HEK293 (cell line): ENCODE measurements at regions not wholly inside any gene's neighbourhood (a gene's known extent, or its start where the extent isn't known, plus 50 kb on each side); places are given as distances from the start of the nearest gene placed in this dataset.
"Not testable (repeated sequence)": the region's sequence is repeated elsewhere in the genome, so short reads cannot be mapped to it uniquely, and the experiment has no call there.

Experiments used
- CTCF ChIA-PET: fragments of 350-600 bp; formaldehyde crosslinking; extraction: SDS; loops from one replicate; lab custom pipeline; 2021; ENCODE audit warnings: antibody characterized with exemption; lab: Yijun Ruan, JAX
- POLR2A ChIA-PET: fragments of 300-600 bp; formaldehyde crosslinking; extraction: SDS; loops from one replicate; lab custom pipeline; 2020; ENCODE audit warnings: antibody characterized with exemption, inconsistent platforms; lab: Yijun Ruan, JAX
- H3K27ac ChIP-seq: fragments of 200-500 bp; sonication (Bioruptor generic); 2 replicates; pipeline ENCODE4 v1.5.1; 2014; ENCODE audit warnings: low read depth, low read length, control low read depth, inconsistent platforms; ENCODE audit errors: extremely low read depth
- H3K36me3 ChIP-seq, 2 experiments: fragments of 200-500 bp in 1 of 2; sonication (Bioruptor generic) in 1 of 2; 1 replicate in 1 of 2; 2 replicates in 1 of 2; pipeline ENCODE4 v1.5.1; 2014 to 2017; ENCODE audit warnings: inconsistent platforms in 2 of 2, low read length in 2 of 2; ENCODE audit not compliant: control insufficient read depth in 2 of 2, insufficient read depth in 1 of 2
- H3K4me1 ChIP-seq: fragments of 200-500 bp; sonication (Bioruptor generic); 2 replicates; pipeline ENCODE4 v1.5.1; 2014; ENCODE audit warnings: mild to moderate bottlenecking, low read length, inconsistent platforms; ENCODE audit not compliant: control insufficient read depth, insufficient read depth
- H3K4me3 ChIP-seq: 2 replicates; pipeline ENCODE4 v1.5.1; 2011; ENCODE audit warnings: low read depth, mild to moderate bottlenecking, control low read depth, low read length, moderate library complexity
- H3K9me3 ChIP-seq: fragments of 200-500 bp; sonication (Bioruptor generic); 2 replicates; pipeline ENCODE4 v1.5.1; 2014; ENCODE audit warnings: low read depth, low read length, inconsistent platforms; ENCODE audit not compliant: control insufficient read depth, insufficient read depth
- KLF16 ChIP-seq: fragments of 450-650 bp; formaldehyde crosslinking; IDR thresholded peaks from 2 replicates; pipeline ENCODE4 v1.5.1; 2017; ENCODE audit warnings: missing biosample characterization, missing genetic modification characterization
- TCF7L2 ChIP-seq: IDR thresholded peaks from 2 replicates; pipeline ENCODE4 v1.6.1; 2011; ENCODE audit warnings: low read depth, mild to moderate bottlenecking, inconsistent platforms, low read length, moderate library complexity, borderline replicate concordance
- YY1 ChIP-seq: fragments of 450-650 bp; formaldehyde crosslinking; IDR thresholded peaks from 2 replicates; pipeline ENCODE4 v1.5.1; 2018; ENCODE audit warnings: missing biosample characterization, missing genetic modification characterization
- ZBTB21 ChIP-seq: fragments of 450-650 bp; formaldehyde crosslinking; IDR thresholded peaks from 2 replicates; pipeline ENCODE4 v1.5.1; 2017; ENCODE audit warnings: missing biosample characterization, missing genetic modification characterization
- ZEB2 ChIP-seq: fragments of 450-650 bp; formaldehyde crosslinking; IDR thresholded peaks from 2 replicates; pipeline ENCODE4 v1.5.1; 2016; ENCODE audit warnings: missing biosample characterization, missing genetic modification characterization
- ZFHX2 ChIP-seq: fragments of 450-650 bp; formaldehyde crosslinking; conservative IDR thresholded peaks from 2 replicates; pipeline ENCODE4 v1.5.1; 2016; ENCODE audit warnings: missing biosample characterization, missing genetic modification characterization
- ZIC2 ChIP-seq: fragments of 450-650 bp; formaldehyde crosslinking; IDR thresholded peaks from 2 replicates; pipeline ENCODE4 v1.5.1; 2016; ENCODE audit warnings: missing biosample characterization, missing genetic modification characterization
- ZNF140 ChIP-seq: fragments of 450-650 bp; formaldehyde crosslinking; IDR thresholded peaks from 2 replicates; pipeline ENCODE4 v1.5.1; 2016; ENCODE audit warnings: missing biosample characterization, missing genetic modification characterization
- ZNF146 ChIP-seq: fragments of 450-650 bp; formaldehyde crosslinking; IDR thresholded peaks from 2 replicates; pipeline ENCODE4 v1.5.1; 2016; ENCODE audit warnings: missing biosample characterization, missing genetic modification characterization
- ZNF174 ChIP-seq: fragments of 450-650 bp; formaldehyde crosslinking; IDR thresholded peaks from 2 replicates; pipeline ENCODE4 v1.5.0; 2017; ENCODE audit warnings: missing biosample characterization, mild to moderate bottlenecking, missing genetic modification characterization
- ZNF248 ChIP-seq: fragments of 450-650 bp; formaldehyde crosslinking; IDR thresholded peaks from 2 replicates; pipeline ENCODE4 v1.5.1; 2017; ENCODE audit warnings: missing biosample characterization, missing genetic modification characterization
- ZNF335 ChIP-seq: fragments of 450-650 bp; formaldehyde crosslinking; conservative IDR thresholded peaks from 2 replicates; pipeline ENCODE4 v1.5.1; 2016; ENCODE audit warnings: missing biosample characterization, missing genetic modification characterization
- ZNF473 ChIP-seq: fragments of 450-650 bp; formaldehyde crosslinking; IDR thresholded peaks from 2 replicates; pipeline ENCODE4 v1.5.1; 2017; ENCODE audit warnings: missing biosample characterization, missing genetic modification characterization
- ZNF530 ChIP-seq: fragments of 450-650 bp; formaldehyde crosslinking; IDR thresholded peaks from 2 replicates; pipeline ENCODE4 v1.5.1; 2016; ENCODE audit warnings: low read depth, missing biosample characterization, missing genetic modification characterization
- ZNF549 ChIP-seq: fragments of 450-650 bp; IDR thresholded peaks from 2 replicates; pipeline ENCODE4 v1.5.1; 2018; ENCODE audit warnings: missing biosample characterization, missing genetic modification characterization, mild to moderate bottlenecking, inconsistent platforms, moderate library complexity
- ZNF555 ChIP-seq: fragments of 450-650 bp; formaldehyde crosslinking; conservative IDR thresholded peaks from 2 replicates; pipeline ENCODE4 v1.5.1; 2017; ENCODE audit warnings: missing biosample characterization, mild to moderate bottlenecking, missing genetic modification characterization, inconsistent platforms
- ZNF561 ChIP-seq: fragments of 450-650 bp; IDR thresholded peaks from 2 replicates; pipeline ENCODE4 v1.5.1; 2018; ENCODE audit warnings: missing biosample characterization, missing genetic modification characterization, borderline replicate concordance
- TF ChIP-seq, protein P1 (sequence below): fragments of 450-650 bp; formaldehyde crosslinking; IDR thresholded peaks from 2 replicates; pipeline ENCODE4 v1.5.1; 2016; ENCODE audit warnings: missing biosample characterization, missing genetic modification characterization
- TF ChIP-seq, protein P2 (sequence below): fragments of 450-650 bp; IDR thresholded peaks from 2 replicates; pipeline ENCODE4 v1.5.1; 2018; ENCODE audit warnings: missing biosample characterization, mild to moderate bottlenecking, missing genetic modification characterization
- TF ChIP-seq, protein P3 (sequence below): fragments of 450-650 bp; formaldehyde crosslinking; IDR thresholded peaks from 2 replicates; pipeline ENCODE4; 2016; ENCODE audit warnings: missing biosample characterization, missing genetic modification characterization
- TF ChIP-seq, protein P4 (sequence below): fragments of 450-650 bp; formaldehyde crosslinking; IDR thresholded peaks from 2 replicates; pipeline ENCODE4 v1.5.1; 2016; ENCODE audit warnings: missing biosample characterization, missing genetic modification characterization
- TF ChIP-seq, protein P5 (sequence below): fragments of 450-650 bp; formaldehyde crosslinking; IDR thresholded peaks from 2 replicates; pipeline ENCODE4 v1.5.1; 2016; ENCODE audit warnings: missing biosample characterization, missing genetic modification characterization
- TF ChIP-seq, protein P6 (sequence below): fragments of 450-650 bp; formaldehyde crosslinking; IDR thresholded peaks from 2 replicates; pipeline ENCODE4 v1.5.1; 2016; ENCODE audit warnings: missing biosample characterization, missing genetic modification characterization, low read depth

DNA sequence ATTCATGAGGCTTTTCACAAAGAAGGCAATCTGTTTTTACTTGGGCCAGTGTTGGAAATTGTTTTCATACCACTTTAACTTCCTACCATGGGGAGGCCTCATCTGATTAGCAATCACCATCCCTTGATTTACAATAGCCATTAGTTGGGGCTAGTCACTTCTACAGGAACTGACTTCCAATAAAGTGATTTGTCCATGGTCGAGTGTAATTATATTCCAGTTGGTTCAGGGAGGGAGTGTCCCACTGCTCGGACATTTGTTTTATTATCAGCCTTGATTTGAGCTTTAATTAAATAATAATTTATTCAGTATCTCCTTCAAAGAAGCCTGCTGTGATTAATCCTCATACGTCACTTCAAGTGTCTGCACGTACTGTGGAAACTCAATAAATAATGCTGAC, 233.9 kb upstream of the CNTNAP5 start (continued):
- TF ChIP-seq ZBTB21 (tag by site-specific recombination) (no peak), ZEB2 (tag by site-specific recombination) (no peak), ZNF530 (no peak)
- TF ChIP-seq, protein P1, sequence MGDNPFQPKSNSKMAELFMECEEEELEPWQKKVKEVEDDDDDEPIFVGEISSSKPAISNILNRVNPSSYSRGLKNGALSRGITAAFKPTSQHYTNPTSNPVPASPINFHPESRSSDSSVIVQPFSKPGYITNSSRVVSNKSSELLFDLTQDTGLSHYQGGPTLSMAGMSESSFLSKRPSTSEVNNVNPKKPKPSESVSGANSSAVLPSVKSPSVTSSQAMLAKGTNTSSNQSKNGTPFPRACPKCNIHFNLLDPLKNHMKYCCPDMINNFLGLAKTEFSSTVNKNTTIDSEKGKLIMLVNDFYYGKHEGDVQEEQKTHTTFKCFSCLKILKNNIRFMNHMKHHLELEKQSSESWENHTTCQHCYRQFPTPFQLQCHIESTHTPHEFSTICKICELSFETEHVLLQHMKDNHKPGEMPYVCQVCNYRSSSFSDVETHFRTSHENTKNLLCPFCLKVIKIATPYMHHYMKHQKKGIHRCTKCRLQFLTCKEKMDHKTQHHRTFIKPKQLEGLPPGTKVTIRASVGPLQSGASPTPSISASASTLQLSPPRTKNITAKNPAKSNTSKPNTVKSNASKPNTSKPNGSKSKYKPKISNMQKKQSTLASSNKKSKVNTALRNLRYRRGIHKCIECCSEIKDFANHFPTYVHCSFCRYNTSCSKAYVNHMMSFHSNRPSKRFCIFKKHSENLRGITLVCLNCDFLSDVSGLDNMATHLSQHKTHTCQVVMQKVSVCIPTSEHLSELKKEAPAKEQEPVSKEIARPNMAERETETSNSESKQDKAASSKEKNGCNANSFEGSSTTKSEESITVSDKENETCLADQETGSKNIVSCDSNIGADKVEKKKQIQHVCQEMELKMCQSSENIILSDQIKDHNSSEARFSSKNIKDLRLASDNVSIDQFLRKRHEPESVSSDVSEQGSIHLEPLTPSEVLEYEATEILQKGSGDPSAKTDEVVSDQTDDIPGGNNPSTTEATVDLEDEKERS (tag by site-specific recombination), result no peak
- TF ChIP-seq, protein P2, sequence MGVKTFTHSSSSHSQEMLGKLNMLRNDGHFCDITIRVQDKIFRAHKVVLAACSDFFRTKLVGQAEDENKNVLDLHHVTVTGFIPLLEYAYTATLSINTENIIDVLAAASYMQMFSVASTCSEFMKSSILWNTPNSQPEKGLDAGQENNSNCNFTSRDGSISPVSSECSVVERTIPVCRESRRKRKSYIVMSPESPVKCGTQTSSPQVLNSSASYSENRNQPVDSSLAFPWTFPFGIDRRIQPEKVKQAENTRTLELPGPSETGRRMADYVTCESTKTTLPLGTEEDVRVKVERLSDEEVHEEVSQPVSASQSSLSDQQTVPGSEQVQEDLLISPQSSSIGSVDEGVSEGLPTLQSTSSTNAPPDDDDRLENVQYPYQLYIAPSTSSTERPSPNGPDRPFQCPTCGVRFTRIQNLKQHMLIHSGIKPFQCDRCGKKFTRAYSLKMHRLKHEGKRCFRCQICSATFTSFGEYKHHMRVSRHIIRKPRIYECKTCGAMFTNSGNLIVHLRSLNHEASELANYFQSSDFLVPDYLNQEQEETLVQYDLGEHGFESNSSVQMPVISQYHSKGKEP (tag by site-specific recombination), result no peak
- TF ChIP-seq, protein P3, sequence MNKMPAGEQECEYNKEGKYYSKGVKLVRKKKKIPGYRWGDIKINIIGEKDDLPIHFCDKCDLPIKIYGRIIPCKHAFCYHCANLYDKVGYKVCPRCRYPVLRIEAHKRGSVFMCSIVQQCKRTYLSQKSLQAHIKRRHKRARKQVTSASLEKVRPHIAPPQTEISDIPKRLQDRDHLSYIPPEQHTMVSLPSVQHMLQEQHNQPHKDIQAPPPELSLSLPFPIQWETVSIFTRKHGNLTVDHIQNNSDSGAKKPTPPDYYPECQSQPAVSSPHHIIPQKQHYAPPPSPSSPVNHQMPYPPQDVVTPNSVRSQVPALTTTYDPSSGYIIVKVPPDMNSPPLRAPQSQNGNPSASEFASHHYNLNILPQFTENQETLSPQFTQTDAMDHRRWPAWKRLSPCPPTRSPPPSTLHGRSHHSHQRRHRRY, result no peak

DNA sequence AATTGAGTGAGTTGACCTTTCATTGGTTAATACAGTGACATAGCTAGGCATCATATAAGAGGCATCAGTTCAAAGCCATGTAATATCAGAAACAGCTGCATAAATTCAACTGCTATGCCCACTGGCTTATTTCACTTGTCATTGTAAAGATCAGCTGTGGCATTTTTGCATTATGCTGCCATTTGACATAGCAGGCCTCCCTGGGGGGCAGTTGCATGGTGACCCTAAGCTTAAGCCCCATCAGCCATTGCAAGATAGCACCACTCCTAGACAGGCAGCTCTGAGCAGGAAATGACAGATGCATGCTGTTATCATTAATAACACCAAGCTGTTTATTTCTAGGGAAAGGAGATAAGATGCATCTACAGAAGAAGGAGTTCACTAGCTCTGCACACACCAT, 233.4 kb upstream of the CNTNAP5 start:
- Histone ChIP-seq H3K9me3 (no peaks in the 10 kb centered on the region), H3K4me3 (no peak overlapping the region), H3K27ac (no peak overlapping the region), H3K4me1 (no peaks in the 10 kb centered on the region), H3K36me3 (no peaks in the 10 kb centered on the region)
- POLR2A ChIA-PET, result no interaction called here
- CTCF ChIA-PET, result no interaction called here
- TF ChIP-seq ZNF473 (tag by site-specific recombination), result no peak
- no peak for TF ChIP-seq YY1 (tag by site-specific recombination)
- TF ChIP-seq ZIC2, result no peak
- no peak for TF ChIP-seq ZNF555 (tag by site-specific recombination)
- no peak for TF ChIP-seq TCF7L2
- no peak for TF ChIP-seq ZNF174 (tag by site-specific recombination)
- TF ChIP-seq, protein P4, sequence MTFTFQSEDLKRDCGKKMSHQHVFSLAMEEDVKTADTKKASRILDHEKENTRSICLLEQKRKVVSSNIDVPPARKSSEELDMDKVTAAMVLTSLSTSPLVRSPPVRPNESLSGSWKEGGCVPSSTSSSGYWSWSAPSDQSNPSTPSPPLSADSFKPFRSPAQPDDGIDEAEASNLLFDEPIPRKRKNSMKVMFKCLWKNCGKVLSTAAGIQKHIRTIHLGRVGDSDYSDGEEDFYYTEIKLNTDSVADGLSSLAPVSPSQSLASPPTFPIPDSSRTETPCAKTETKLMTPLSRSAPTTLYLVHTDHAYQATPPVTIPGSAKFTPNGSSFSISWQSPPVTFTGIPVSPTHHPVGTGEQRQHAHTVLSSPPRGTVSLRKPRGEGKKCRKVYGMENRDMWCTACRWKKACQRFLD (tag by site-specific recombination), result no peak
- TF ChIP-seq, protein P2 (tag by site-specific recombination), result no peak
- TF ChIP-seq, protein P5, sequence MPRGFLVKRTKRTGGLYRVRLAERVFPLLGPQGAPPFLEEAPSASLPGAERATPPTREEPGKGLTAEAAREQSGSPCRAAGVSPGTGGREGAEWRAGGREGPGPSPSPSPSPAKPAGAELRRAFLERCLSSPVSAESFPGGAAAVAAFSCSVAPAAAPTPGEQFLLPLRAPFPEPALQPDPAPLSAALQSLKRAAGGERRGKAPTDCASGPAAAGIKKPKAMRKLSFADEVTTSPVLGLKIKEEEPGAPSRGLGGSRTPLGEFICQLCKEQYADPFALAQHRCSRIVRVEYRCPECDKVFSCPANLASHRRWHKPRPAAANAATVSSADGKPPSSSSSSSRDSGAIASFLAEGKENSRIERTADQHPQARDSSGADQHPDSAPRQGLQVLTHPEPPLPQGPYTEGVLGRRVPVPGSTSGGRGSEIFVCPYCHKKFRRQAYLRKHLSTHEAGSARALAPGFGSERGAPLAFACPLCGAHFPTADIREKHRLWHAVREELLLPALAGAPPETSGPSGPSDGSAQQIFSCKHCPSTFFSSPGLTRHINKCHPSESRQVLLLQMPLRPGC (tag by site-specific recombination), result no peak
- no peak for TF ChIP-seq ZNF561 (tag by site-specific recombination)
- no peak for TF ChIP-seq ZFHX2 (tag by site-specific recombination)
- TF ChIP-seq KLF16 (tag by site-specific recombination), result no peak
- TF ChIP-seq ZNF549 (tag by site-specific recombination), result no peak
- no peak for TF ChIP-seq ZNF140 (tag by site-specific recombination)
- TF ChIP-seq ZNF146, result no peak
- TF ChIP-seq, protein P6, sequence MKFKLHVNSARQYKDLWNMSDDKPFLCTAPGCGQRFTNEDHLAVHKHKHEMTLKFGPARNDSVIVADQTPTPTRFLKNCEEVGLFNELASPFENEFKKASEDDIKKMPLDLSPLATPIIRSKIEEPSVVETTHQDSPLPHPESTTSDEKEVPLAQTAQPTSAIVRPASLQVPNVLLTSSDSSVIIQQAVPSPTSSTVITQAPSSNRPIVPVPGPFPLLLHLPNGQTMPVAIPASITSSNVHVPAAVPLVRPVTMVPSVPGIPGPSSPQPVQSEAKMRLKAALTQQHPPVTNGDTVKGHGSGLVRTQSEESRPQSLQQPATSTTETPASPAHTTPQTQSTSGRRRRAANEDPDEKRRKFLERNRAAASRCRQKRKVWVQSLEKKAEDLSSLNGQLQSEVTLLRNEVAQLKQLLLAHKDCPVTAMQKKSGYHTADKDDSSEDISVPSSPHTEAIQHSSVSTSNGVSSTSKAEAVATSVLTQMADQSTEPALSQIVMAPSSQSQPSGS (tag by site-specific recombination), result no peak
- no peak for TF ChIP-seq ZNF248 (tag by site-specific recombination)
- TF ChIP-seq ZNF335 (tag by site-specific recombination), result no peak
- TF ChIP-seq, all 188 proteins: peak for 0

DNA sequence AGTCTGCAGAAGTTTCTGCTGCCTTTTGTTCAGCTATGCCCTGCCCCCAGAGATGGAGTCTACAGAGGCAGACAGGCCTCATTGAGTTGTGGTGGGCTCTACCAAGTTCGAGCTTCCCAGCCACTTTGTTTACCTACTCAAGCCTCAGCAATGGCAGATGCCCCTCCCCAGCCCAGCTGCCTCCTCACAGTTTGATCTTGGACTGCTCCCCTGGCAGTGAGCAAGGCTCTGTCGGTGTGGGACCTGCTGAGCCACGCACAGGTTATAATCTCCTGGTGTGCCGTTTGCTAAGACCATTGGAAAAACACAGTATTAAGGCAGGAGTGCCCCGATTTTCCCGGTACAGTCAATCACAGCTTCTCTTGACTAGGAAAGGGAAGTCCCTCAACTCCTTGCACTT, 221.0 kb upstream of the CNTNAP5 start:
- POLR2A ChIA-PET, H3K27ac ChIP-seq, H3K4me1 ChIP-seq, H3K4me3 ChIP-seq, CTCF ChIA-PET, H3K9me3 ChIP-seq, H3K36me3 ChIP-seq: not testable (repeated sequence)
